GM19324 (cell line): ENCODE measurements at regions not wholly inside any gene's neighbourhood (a gene's known extent, or its start where the extent isn't known, plus 50 kb on each side); places are given as distances from the start of the nearest gene placed in this dataset.
"Not testable (repeated sequence)": the region's sequence is repeated elsewhere in the genome, so short reads cannot be mapped to it uniquely, and the experiment has no call there.

Source experiments
- ATAC-seq: cut with Tn5 transposase; IDR thresholded peaks from one replicate; pipeline ENCODE4 v1.9.1; 2021; ENCODE audit warnings: mild to moderate bottlenecking, moderate library complexity; ENCODE audit not compliant: unreplicated experiment, low FRiP score

DNA sequence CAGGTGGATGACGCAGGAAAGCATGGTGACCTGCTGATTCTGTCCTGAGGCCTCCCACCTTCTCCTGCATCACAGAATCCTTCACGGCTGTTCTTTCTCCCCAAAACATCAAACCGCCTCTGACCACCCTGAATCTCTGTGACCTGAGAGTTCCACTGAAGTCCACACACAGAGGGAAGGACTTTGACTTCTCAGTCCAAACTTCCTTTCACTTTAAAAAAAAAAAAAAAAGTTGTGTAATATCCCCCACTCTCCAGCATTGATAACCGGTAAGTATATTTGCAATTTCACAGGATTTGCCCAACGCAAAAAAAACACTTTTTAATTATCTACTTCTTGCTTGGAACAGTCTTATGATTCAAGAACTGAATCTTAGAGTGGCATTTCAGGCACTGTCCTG, 259.5 kb upstream of the IRS2 start:
- no peak for ATAC-seq

- ATAC-seq: no peak
Measured at GRCh38 chr13:110045202-110045601, 258.8 kb upstream of the IRS2 start.

- ATAC-seq: no peak
Measured at GRCh38 chr13:110044551-110045111, 258.2 kb upstream of the IRS2 start.

GRCh38 chr13:110042253-110042950, 256.0 kb upstream of the IRS2 start:
- ATAC-seq: no peak

GRCh38 chr13:110041638-110042037, 255.3 kb upstream of the IRS2 start:
- ATAC-seq: not testable (repeated sequence)

- no peak for ATAC-seq
Measured at GRCh38 chr13:110037925-110038573, 251.7 kb upstream of the IRS2 start.

GRCh38 chr13:110036060-110036459, 249.7 kb upstream of the IRS2 start:
- no peak for ATAC-seq

DNA sequence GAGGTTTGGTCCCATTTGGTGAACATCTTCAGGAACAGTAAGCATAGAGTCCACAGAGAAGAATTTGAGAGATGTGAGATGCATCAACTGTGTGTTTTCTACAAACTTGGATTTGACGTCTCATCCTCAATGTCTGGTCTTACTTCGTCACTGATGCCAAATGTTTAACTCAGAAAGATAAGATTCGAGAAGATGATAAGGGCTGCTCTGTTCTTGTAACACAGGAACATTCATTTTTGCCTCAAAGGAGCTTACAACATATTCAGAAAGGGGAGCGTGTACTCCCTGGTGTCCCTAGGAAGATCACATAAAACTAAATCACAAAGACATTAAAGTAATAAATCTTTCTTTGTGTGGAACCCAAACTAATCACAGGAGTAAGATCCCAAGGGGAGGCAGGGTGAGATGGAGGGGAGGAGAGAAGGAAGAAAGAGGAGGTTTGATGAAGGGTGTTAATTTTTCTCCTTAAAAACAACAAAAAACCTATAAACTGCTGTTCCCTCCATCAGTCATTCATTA, 247.7 kb upstream of the IRS2 start:
- no peak for ATAC-seq

- ATAC-seq: no peak
Measured at GRCh38 chr13:110032969-110033368, 246.6 kb upstream of the IRS2 start.

GRCh38 chr13:110030394-110030928, 244.1 kb upstream of the IRS2 start:
- peak; percentile 87 for ATAC-seq

DNA sequence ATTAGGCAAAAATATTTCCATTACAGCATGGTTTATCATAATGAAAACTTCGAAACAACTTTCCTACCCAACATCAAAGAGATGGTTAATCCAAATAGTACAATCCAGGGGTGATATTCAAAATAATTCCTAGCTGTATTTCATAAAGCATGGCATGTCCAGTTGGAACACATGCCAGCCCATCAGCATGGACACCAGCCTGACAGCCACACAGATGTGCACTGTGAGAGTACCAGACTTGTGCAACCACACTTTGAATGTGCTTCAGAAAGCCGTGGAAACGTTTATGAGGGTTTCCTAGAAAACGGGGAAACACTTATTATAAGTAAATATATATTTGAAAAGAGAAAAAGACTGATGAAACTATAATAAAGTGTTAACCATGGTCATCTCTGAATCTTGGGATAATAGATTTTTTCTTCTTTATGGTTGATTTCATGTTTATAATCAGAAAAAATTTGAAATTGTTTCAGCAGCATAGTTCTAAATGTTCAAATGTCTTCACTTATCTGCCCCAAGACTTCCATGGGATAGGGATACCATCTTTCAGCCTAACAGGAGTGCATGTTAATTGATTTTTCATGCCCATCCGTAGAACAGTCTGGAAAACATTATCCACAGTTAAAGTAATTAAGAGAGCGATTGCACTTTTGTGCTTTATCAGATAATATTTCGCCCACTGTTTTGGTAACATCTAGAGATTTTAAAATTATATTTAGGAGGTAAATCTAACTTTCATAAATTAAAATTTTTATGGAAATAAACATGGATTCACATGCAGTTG, 242.6 kb upstream of the IRS2 start:
- no peak for ATAC-seq

DNA sequence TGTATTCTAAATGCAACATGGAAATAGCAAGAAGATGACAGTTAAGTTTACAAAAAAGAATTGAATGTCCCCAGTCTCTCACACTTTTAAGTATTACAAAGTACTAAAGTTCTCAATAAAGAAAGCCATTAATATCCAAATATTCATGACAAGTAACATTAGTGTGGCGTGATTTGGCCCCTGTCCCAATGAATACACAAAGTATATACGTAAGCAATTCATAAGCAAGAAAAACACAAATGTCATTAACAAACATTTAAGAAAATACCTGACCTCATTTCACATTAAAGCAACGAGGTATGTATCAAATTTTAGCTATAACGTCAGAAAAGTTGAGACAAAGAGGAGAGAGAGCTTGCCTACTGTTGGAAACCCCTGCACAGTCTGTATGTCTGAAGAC, 241.9 kb upstream of the IRS2 start:
- ATAC-seq: no peak

DNA sequence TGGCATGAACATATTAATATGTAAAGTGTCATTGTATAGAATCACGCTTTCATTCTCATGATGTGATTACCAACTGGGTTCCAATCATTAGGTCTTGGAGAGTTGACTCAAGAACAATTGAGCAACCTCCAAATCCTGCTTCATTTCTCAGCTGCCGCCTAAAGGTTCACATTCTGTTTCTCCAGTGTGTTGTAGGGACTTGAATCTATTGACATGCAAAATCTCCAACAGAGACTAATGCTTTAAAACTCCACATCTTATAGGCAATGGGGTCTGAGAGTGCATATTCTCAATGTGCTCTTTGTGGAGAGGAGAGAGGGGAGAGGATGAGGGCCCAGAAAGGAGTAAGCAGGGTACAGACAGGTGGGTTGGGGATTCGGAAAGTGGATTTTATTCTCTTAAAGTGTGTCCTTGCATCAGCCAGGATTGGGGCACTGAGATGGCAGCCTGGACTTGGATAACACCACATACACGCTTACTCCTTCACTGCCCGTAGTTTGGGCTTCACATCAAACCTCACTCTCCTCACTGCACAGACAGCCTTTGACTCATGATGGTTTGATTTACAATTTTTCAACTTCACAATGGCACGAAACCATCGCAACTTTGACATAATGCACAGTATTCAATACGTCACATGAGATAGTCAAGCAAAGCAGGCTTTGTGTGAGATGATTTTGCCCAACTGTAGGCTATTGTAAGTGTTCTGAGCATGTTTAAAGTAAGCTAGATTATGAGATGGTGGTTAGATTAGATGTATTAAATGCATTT, 241.3 kb upstream of the IRS2 start:
- no peak for ATAC-seq

GRCh38 chr13:110024645-110024980, 238.2 kb upstream of the IRS2 start:
- no peak for ATAC-seq

GRCh38 chr13:110023729-110024644, 237.6 kb upstream of the IRS2 start:
- peak; percentile 63 for ATAC-seq

- ATAC-seq: no peak
Measured at GRCh38 chr13:110018009-110018408, 231.6 kb upstream of the IRS2 start.

DNA sequence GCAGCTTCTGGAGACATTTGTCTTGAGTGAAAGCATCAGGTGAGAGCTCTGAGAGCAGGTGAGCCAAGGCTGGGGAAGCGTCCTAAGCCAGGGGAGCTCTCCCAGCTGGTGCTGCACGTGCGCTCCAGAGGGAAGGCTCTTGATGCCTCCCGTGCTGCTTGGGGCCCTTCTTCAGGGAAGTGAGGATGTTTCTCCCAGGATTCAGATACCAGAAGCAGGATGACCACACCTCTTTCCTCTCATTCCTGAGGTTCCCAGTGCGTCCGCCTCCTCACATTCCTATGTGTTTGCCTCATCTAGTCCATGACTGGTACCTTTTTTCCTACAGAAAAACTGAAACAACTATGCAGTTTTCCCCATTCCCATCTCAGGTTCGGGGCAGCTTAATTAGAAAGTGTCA, 231.0 kb upstream of the IRS2 start:
- no peak for ATAC-seq

DNA sequence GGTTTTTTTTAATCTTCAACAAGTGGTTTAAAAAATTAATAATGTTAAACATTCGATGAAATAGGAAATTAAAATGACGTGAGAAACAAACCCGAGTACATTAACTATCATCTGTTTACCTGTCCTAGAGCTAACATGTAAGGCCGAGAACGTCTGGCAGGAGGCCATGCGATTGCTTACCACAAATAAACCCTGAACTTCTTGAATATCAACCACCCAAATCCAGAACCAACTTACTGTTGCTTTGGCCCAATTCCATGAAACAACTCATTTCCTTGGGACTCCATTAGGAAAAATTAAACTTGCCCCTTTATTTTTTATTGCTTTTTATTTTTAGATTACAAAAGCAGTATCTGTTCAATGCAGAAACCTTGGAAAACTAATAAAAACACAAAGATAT, 228.9 kb upstream of the IRS2 start:
- no peak for ATAC-seq

- ATAC-seq: no peak
Measured at GRCh38 chr13:110014719-110015118, 228.3 kb upstream of the IRS2 start.
